ENCODE measurements at regions not wholly inside any gene's neighbourhood (a gene's known extent, or its start where the extent isn't known, plus 50 kb on each side); places are given as distances from the start of the nearest gene placed in this dataset.
A peak's percentile ranks its signal among the peaks of the same experiment; 100 is the strongest.

DNA sequence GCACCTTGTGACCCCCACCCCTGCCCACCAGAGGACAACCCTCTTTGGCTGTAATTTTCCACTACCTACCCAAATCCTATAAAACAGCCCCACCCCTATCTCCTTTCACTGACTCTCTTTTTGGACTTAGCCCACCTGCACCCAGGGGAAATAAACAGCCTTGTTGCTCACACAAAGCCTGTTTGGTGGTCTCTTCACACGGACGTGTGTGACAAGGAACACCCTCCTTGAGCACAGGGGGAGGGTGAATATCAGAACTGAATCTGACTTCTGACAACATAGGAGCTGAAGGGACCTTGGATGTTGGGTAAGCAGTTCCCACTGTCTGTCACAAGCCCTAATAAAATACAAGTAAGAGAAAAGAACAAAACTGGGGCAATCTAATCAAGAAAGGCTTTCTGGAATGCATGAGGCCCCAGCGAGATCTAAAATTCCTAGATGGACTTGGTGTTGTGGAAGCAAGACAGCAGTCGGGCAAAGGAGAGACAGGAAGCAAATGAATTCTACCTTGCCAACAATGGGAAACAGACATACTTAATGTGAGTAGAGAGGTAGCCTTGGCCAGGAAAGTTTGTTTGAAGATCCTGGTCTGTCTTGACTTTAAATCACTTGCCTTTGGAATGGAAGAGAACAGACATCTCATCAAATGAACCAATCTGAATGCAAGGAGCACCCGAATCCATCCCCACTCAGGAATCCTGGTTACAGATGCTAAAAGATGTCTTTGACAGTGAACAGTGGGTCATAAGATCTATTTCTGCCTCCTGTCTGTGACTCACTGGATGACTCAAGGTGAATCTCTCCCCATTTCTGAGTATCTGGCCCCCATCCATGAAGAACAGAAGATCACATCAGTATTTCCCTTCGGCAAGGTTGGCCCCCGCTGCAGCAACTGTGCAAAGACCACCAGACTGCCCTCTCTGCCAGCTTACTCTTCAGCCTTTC is 53.3 kb downstream of the OLFML3 start:
- H3K4me3 ChIP-seq (ENCODE audit: control extremely low read depth in 1 of 5, extremely low read depth in 1 of 5, insufficient read depth in 1 of 5, low read depth in 2 of 5, low read length in 4 of 5), result no peak overlapping the region
- Mint-ChIP-seq H3K9me3 (ENCODE audit: insufficient read depth) (no peaks in the 10 kb centered on the region), H3K27me3 (no peaks in the 10 kb centered on the region), H3K4me1 (no peaks in the 10 kb centered on the region), H3K27ac (no peak overlapping the region), H3K4me3 (no peak overlapping the region)
- H3K36me3 ChIP-seq (replicated peaks in 1 of 2; ENCODE audit: control extremely low read depth in 1 of 2, control insufficient read depth in 1 of 2, extremely low read depth in 1 of 2, insufficient read depth in 2 of 2, low read length in 1 of 2), result no peaks in the 10 kb centered on the region
- WGBS (ENCODE audit: insufficient coverage), result 79% methylated on average over 4 of the region's 7 CpGs
- peaks cover 0 to 3% (median 0%) of the 10 kb centered on the region in 4 experiments for H3K27me3 ChIP-seq (replicated peaks in 1 of 4; ENCODE audit: control extremely low read depth in 1 of 4, control insufficient read depth in 3 of 4, insufficient read depth in 4 of 4, low read length in 3 of 4)
- no peak overlapping the region for H3K9ac ChIP-seq (ENCODE audit: low read length)
- ATAC-seq (ENCODE audit: low read depth) (no peak), DNase-seq (no peak)
- no peaks in the 10 kb centered on the region for H3K9me3 ChIP-seq (ENCODE audit: control extremely low read depth in 1 of 3, control insufficient read depth in 2 of 3, insufficient read depth in 1 of 3, low read length in 2 of 3)
- intact Hi-C loops (cut with micrococcal nuclease), result no loop called here
- H3K27ac ChIP-seq (ENCODE audit: low read length in 2 of 2), result no peak overlapping the region
- H4K20me1 ChIP-seq (ENCODE audit: control insufficient read depth, insufficient read depth, low read length, poor library complexity, severe bottlenecking), result no peaks in the 10 kb centered on the region
- no peak for TF ChIP-seq EZH2 (IDR thresholded peaks at IDR 0.05; ENCODE audit: borderline replicate concordance, insufficient read depth, low read depth, low read length, poor library complexity, severe bottlenecking)
- TF ChIP-seq, protein P1, sequence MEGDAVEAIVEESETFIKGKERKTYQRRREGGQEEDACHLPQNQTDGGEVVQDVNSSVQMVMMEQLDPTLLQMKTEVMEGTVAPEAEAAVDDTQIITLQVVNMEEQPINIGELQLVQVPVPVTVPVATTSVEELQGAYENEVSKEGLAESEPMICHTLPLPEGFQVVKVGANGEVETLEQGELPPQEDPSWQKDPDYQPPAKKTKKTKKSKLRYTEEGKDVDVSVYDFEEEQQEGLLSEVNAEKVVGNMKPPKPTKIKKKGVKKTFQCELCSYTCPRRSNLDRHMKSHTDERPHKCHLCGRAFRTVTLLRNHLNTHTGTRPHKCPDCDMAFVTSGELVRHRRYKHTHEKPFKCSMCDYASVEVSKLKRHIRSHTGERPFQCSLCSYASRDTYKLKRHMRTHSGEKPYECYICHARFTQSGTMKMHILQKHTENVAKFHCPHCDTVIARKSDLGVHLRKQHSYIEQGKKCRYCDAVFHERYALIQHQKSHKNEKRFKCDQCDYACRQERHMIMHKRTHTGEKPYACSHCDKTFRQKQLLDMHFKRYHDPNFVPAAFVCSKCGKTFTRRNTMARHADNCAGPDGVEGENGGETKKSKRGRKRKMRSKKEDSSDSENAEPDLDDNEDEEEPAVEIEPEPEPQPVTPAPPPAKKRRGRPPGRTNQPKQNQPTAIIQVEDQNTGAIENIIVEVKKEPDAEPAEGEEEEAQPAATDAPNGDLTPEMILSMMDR (IDR thresholded peaks at IDR 0.05), result no peak
- POLR2A ChIA-PET, result no interaction called here
- CTCF ChIA-PET, result no interaction called here
- no peaks in the 10 kb centered on the region for H3K79me2 ChIP-seq (ENCODE audit: control insufficient read depth, insufficient read depth, low read length)
- no peak overlapping the region for H3K4me2 ChIP-seq (replicated peaks; ENCODE audit: low read depth, low read length, poor library complexity, severe bottlenecking)
- no peaks in the 10 kb centered on the region for H3K4me1 ChIP-seq (ENCODE audit: control insufficient read depth in 2 of 2, insufficient read depth in 2 of 2, low read length in 2 of 2)
- no peak overlapping the region for H2AFZ ChIP-seq (ENCODE audit: insufficient read depth, low read depth, low read length, poor library complexity, severe bottlenecking)

DNA sequence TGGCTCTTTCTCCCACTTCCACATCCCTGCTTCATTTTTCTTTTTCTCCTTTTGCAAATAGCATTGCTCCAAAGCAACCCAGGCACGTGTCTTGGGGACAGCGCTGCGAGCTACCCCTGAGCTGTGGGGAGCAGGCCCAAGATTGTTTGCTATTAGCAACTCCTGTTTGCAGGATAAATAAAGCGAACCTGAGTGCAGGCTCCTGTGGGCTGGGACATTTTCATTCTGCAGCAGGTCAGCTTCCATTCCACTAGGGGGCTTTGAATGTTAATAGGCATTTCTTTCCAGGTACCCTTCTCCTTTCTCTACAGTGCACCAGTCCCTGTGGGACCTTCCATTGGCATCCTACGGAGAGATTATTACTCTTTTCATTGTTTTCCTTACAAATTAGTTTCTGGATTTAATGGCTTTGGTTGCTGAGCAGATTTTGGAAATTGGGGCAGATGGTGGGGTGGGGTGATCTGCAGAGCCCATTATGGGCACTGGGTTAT is 54.0 kb downstream of the OLFML3 start:
- TF ChIP-seq, protein P1 (IDR thresholded peaks at IDR 0.05), result peak; percentile 31
- no peak for TF ChIP-seq EZH2 (IDR thresholded peaks at IDR 0.05; ENCODE audit: borderline replicate concordance, insufficient read depth, low read depth, low read length, poor library complexity, severe bottlenecking)
- no peak overlapping the region for H3K9ac ChIP-seq (ENCODE audit: low read length)
- H3K4me1 Mint-ChIP-seq, result no peaks in the 10 kb centered on the region
- WGBS (ENCODE audit: insufficient coverage), result 14% methylated on average over 3 of the region's 5 CpGs
- H3K4me3 Mint-ChIP-seq, result no peak overlapping the region
- H3K4me2 ChIP-seq (replicated peaks; ENCODE audit: low read depth, low read length, poor library complexity, severe bottlenecking), result no peak overlapping the region
- H3K27me3 Mint-ChIP-seq, result no peaks in the 10 kb centered on the region
- no peak overlapping the region for H3K27ac ChIP-seq (ENCODE audit: low read length in 2 of 2)
- no peaks in the 10 kb centered on the region for H3K36me3 ChIP-seq (replicated peaks in 1 of 2; ENCODE audit: control extremely low read depth in 1 of 2, control insufficient read depth in 1 of 2, extremely low read depth in 1 of 2, insufficient read depth in 2 of 2, low read length in 1 of 2)
- intact Hi-C loops (cut with micrococcal nuclease), result no loop called here
- no peak overlapping the region for H2AFZ ChIP-seq (ENCODE audit: insufficient read depth, low read depth, low read length, poor library complexity, severe bottlenecking)
- H3K27me3 ChIP-seq (replicated peaks in 1 of 4; ENCODE audit: control extremely low read depth in 1 of 4, control insufficient read depth in 3 of 4, insufficient read depth in 4 of 4, low read length in 3 of 4), result peaks cover 0 to 3% (median 0%) of the 10 kb centered on the region in 4 experiments
- DNase-seq (no peak), ATAC-seq (ENCODE audit: low read depth) (no peak)
- H3K9me3 Mint-ChIP-seq (ENCODE audit: insufficient read depth), result no peaks in the 10 kb centered on the region
- POLR2A ChIA-PET, result no interaction called here
- CTCF ChIA-PET, result no interaction called here
- no peaks in the 10 kb centered on the region for H4K20me1 ChIP-seq (ENCODE audit: control insufficient read depth, insufficient read depth, low read length, poor library complexity, severe bottlenecking)
- H3K9me3 ChIP-seq (ENCODE audit: control extremely low read depth in 1 of 3, control insufficient read depth in 2 of 3, insufficient read depth in 1 of 3, low read length in 2 of 3), result no peaks in the 10 kb centered on the region
- no peak overlapping the region for H3K27ac Mint-ChIP-seq
- H3K4me3 ChIP-seq (ENCODE audit: control extremely low read depth in 1 of 5, extremely low read depth in 1 of 5, insufficient read depth in 1 of 5, low read depth in 2 of 5, low read length in 4 of 5), result no peak overlapping the region
- H3K79me2 ChIP-seq (ENCODE audit: control insufficient read depth, insufficient read depth, low read length), result no peaks in the 10 kb centered on the region
- no peaks in the 10 kb centered on the region for H3K4me1 ChIP-seq (ENCODE audit: control insufficient read depth in 2 of 2, insufficient read depth in 2 of 2, low read length in 2 of 2)
